ENCODE measurements at regions not wholly inside any gene's neighbourhood (a gene's known extent, or its start where the extent isn't known, plus 50 kb on each side); places are given as distances from the start of the nearest gene placed in this dataset.

GRCh38 chr4:30957706-30958105 is 237.5 kb downstream of the PCDH7 start:
- ChIA-PET POLR2A (no interaction called here), CTCF (no interaction called here)
- H3K4me1 ChIP-seq (ENCODE audit: control insufficient read depth, insufficient read depth, low read length): peaks cover 7% of the 10 kb centered on the region; the same call in 1 of the 2 replicates
- H3K27me3 ChIP-seq (ENCODE audit: control insufficient read depth, insufficient read depth, low read length): no peaks in the 10 kb centered on the region
- TF ChIP-seq SIN3A (IDR thresholded peaks at IDR 0.05; ENCODE audit: borderline replicate concordance, insufficient read depth, low read depth, low read length): no peak
- TF ChIP-seq, protein P1, sequence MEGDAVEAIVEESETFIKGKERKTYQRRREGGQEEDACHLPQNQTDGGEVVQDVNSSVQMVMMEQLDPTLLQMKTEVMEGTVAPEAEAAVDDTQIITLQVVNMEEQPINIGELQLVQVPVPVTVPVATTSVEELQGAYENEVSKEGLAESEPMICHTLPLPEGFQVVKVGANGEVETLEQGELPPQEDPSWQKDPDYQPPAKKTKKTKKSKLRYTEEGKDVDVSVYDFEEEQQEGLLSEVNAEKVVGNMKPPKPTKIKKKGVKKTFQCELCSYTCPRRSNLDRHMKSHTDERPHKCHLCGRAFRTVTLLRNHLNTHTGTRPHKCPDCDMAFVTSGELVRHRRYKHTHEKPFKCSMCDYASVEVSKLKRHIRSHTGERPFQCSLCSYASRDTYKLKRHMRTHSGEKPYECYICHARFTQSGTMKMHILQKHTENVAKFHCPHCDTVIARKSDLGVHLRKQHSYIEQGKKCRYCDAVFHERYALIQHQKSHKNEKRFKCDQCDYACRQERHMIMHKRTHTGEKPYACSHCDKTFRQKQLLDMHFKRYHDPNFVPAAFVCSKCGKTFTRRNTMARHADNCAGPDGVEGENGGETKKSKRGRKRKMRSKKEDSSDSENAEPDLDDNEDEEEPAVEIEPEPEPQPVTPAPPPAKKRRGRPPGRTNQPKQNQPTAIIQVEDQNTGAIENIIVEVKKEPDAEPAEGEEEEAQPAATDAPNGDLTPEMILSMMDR (IDR thresholded peaks at IDR 0.05): no peak
- no peak for TF ChIP-seq REST (IDR thresholded peaks at IDR 0.05; ENCODE audit: insufficient read depth in 1 of 2, low read depth in 2 of 2, low read length in 1 of 2)
- TF ChIP-seq TCF7L2 (IDR thresholded peaks at IDR 0.05; ENCODE audit: low read depth, low read length): no peak
- no peak for TF ChIP-seq POLR2AphosphoS5 (IDR thresholded peaks at IDR 0.05; ENCODE audit: low read depth, low read length)
- intact Hi-C loops (cut with micrococcal nuclease; ENCODE audit: unreplicated experiment) (no loop called here), in situ Hi-C loops (cut with HindIII; ENCODE audit: low pct_unique_long_range_greater_than_20kb, low sequenced_read_pairs) (no loop called here)
- no peaks in the 10 kb centered on the region for H3K9me3 ChIP-seq (ENCODE audit: control insufficient read depth, insufficient read depth, low read depth, low read length)
- BruUV-seq (replicated peaks): no TSS peak
- no peak for ATAC-seq
- no peaks in the 10 kb centered on the region for H3K36me3 ChIP-seq (ENCODE audit: control insufficient read depth, insufficient read depth, low read length)
- no peak overlapping the region for H3K4me3 ChIP-seq (ENCODE audit: low read depth in 2 of 2, low read length in 2 of 2)
- no peak overlapping the region for H3K27ac ChIP-seq (ENCODE audit: low read length)
- no peak for DNase-seq (ENCODE audit: low read depth, low spot score)

- TF ChIP-seq SIN3A (IDR thresholded peaks at IDR 0.05; ENCODE audit: borderline replicate concordance, insufficient read depth, low read depth, low read length) (no peak), REST (IDR thresholded peaks at IDR 0.05; ENCODE audit: insufficient read depth in 1 of 2, low read depth in 2 of 2, low read length in 1 of 2) (no peak), TCF7L2 (IDR thresholded peaks at IDR 0.05; ENCODE audit: low read depth, low read length) (no peak), POLR2AphosphoS5 (IDR thresholded peaks at IDR 0.05; ENCODE audit: low read depth, low read length) (no peak)
- TF ChIP-seq, protein P1 (IDR thresholded peaks at IDR 0.05): no peak
- no peak for ATAC-seq
- no peak overlapping the region for H3K27ac ChIP-seq (ENCODE audit: low read length)
- H3K4me1 ChIP-seq (ENCODE audit: control insufficient read depth, insufficient read depth, low read length): no peaks in the 10 kb centered on the region
- in situ Hi-C loops (cut with HindIII; ENCODE audit: low pct_unique_long_range_greater_than_20kb, low sequenced_read_pairs) (no loop called here), intact Hi-C loops (cut with micrococcal nuclease; ENCODE audit: unreplicated experiment) (no loop called here)
- BruUV-seq (replicated peaks): no TSS peak
- POLR2A ChIA-PET: no interaction called here
- no peak overlapping the region for H3K4me3 ChIP-seq (ENCODE audit: low read depth in 2 of 2, low read length in 2 of 2)
- no peaks in the 10 kb centered on the region for H3K9me3 ChIP-seq (ENCODE audit: control insufficient read depth, insufficient read depth, low read depth, low read length)
- H3K27me3 ChIP-seq (ENCODE audit: control insufficient read depth, insufficient read depth, low read length): no peaks in the 10 kb centered on the region
- H3K36me3 ChIP-seq (ENCODE audit: control insufficient read depth, insufficient read depth, low read length): no peaks in the 10 kb centered on the region
- CTCF ChIA-PET: no interaction called here
- DNase-seq (ENCODE audit: low read depth, low spot score): no peak
These were observed 239.8 kb downstream of the PCDH7 start for GRCh38 chr4:30959781-30960485.

Data from Panc1 (cell line).